Fibroblast of the conjunctiva (primary cell): ENCODE measurements at regions not wholly inside any gene's neighbourhood (a gene's known extent, or its start where the extent isn't known, plus 50 kb on each side); places are given as distances from the start of the nearest gene placed in this dataset.
"Not testable (repeated sequence)": the region's sequence is repeated elsewhere in the genome, so short reads cannot be mapped to it uniquely, and the experiment has no call there.

ENCODE experiments used
- DNase-seq: peaks from one replicate; pipeline ENCODE4 v3.0.0-alpha.2; 2010; ENCODE audit warnings: low read depth

DNA sequence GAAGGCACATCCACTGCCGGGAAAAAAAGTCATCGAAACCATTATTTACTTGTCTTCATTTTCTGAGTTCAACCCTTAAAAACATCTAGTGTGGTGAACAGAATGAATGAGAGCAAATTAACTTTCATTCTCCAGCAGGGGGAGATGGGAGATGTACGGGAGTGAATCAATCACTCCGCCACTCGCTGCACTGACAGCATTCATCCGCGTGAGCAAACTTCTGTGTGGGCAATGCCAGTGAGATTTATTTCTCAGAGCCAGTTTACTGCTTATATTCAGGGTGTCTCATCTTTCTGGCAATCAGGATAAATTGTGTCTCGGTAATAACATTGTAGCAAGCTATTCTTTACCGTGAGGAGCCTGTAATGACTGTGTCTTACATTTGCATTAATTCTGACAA is 463.6 kb upstream of the MIS18BP1 start:
- DNase-seq: no peak

DNA sequence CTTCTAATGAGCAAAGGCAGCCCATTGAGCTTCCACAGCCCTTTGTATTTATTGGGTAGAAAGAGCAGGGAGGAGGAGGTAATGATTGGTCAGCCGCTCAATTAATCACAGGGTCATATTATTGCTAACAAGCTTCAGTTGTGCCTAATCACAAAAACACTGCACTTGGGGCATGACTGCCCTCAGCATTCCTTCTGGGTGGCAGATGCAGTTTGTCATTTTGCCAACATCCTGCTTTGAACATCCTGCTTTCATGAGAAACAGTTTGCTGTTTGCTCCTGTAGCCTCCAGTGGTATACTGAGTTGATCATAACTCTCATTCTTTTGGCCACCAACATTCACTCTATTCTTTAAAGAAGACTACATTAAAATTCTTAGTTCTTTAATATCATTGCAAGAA is 462.9 kb upstream of the MIS18BP1 start:
- no peak for DNase-seq

DNA sequence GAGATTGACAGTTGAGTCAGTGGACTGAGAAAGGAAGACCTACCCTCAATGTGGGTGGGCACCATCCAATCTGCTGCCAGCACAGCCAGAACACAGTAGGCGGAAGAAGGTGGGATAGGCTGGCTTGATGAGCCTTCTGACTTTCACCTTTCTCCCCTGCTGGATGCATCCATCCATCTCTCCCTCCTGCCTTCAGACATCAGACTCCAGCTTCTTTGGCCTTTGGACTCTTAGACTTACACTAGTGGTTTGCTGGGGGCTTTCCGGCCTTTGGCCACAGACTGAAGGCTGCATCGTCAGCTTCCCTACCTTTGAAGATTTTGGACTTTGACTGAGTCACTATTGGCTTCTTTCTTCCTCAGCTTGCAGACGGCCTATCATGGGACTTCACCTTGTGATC is 456.5 kb upstream of the MIS18BP1 start:
- DNase-seq: no peak

DNA sequence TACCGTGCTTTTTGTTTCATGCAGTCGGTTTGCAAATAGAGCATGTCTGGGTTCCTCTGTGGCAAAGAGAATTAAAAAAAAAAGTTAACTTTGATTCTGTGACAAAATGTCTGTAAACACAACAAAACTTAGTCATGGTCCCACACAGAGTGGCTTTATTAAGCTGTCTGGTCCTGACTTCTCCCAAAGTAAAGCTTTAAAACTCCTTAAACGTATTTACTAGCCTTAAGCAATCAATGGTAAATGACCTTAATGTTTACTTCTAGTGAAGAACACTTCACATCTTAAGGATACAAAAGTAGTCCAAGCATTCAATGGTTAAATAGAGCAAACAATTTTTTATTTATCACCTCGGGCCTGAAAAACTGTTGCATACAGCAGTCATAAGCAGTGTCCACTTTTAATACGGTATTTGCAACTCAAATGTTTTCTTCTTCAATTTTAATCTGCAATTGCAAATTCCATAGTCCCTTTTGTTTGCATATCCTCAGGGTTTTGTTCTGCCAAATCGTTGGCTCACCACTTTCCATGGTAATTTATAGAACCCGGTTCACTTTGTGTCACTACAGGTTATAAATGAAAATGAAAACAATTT is 453.0 kb upstream of the MIS18BP1 start:
- DNase-seq: no peak

DNA sequence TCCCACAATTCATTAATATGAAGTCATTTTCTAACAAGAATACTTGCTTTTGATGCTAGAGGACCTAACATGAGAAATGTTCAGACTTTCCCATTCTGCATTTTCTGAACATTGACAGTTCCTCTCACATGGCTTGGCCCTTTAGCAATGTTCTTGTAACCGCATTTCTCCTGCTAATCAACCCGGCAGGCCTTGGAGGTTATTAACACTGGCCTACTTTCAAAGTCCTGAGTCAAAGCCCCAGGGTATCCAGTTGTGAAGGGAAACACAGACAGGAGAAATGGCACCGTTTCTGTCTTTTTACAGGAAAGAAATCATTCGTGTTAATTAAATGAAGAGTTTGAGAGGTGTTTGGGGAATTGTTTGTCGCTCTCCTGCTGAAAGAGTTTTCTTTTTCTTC is 446.5 kb upstream of the MIS18BP1 start:
- no peak for DNase-seq

DNA sequence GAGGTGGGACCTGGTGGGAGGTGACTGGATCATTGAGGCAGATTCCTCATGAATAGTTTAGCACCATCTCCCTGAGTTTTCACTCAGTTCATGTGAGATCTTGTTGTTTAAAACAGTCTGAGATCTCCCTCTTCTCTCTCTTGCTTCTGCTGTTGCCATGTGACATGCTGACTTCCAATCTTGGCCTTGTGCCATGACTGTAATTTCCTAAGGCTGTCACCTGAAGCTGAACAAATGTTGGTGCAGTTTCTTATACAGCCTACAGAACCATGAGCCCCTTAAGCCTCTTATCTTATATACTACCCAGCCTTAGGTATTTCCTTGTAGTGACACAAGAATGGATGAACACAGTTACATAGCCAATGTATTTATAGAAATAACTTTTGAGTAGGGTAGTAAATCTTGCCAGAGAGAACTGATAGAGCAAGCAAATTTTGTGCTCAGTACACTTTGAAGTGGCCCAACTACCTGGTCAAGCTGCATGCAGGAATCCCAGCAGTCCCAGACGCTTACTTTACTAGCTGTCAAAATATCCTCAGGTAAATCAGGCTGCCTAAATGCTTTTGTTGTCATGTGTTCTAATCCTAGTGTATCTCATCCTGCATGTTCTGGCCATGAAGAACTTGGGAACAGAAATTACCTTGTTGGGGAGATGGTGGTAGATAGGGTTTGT is 445.6 kb upstream of the MIS18BP1 start:
- DNase-seq: no peak

DNA sequence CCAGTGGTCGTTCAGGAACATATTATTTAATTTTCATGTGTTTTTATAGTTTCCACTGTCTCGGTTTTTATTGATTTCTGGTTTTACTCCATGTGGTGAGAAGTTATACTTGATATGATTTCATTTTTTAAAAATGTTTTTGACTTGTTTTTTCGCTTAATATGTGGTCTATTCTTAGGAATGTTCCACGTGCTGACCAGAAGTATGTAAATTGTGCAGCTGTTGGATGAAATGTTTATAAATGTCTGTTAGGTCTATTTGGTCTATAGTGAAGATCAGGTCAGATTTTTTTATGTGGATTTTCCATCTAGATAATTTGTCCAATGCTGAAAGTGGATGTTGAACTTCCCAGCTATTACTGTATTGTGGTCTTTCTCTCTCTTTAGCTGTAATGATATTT is 433.8 kb upstream of the MIS18BP1 start:
- DNase-seq: no peak

DNA sequence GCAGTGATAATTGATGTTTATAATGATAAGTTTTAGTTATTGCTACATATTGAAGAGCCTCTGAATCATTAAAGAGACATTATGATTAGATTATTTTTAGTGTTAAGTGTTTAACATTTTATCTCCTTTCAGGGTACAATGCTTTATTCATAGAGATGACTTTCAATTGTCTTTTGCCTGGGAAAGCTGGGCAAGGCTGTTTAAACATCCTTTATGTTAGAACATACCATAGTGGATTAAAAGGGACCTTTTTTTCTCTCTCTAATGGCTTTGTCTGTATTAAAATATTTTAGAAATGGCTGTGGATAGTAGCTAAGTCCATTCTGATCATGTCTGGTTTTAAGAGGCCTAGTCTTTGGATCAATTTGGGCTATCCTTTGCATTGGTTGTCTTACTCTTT is 427.5 kb upstream of the MIS18BP1 start:
- no peak for DNase-seq

DNA sequence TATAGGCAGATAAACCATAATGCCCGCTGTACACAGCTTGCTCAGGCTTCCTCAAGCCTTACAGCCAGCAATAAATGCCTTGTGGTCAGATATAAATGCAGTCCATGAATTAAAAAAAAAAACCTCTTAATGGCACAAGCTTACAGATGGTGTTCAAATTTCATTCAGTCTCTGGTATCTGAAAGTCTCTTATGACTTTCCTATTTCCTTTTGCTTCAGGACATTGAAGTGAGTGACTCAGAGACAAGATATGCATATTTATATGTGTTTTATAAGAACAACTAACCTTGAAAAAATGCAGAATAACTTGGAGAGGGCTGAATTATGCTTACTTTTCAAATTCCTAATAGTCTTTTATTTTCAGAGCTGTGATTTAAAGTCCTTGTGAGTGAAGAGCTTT is 426.9 kb upstream of the MIS18BP1 start:
- peak; percentile 43 for DNase-seq

DNA sequence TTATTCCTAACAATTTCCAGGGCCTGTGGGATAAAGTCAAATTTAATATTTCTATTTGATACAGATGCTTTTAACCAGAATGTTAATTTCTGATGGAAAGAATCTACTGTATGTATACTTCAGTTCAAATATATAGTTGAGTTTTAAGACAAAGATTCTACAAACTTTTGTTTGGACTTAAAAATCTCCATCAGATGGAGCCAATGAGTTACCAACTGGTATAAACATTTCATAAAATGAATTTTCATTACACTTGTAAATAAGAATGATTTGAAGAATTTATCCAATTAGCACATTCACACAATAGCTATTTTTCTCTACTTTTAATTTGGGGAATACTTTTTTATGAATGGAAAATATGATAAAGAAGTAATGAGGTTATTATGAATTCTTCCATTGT is 425.2 kb upstream of the MIS18BP1 start:
- DNase-seq: no peak

DNA sequence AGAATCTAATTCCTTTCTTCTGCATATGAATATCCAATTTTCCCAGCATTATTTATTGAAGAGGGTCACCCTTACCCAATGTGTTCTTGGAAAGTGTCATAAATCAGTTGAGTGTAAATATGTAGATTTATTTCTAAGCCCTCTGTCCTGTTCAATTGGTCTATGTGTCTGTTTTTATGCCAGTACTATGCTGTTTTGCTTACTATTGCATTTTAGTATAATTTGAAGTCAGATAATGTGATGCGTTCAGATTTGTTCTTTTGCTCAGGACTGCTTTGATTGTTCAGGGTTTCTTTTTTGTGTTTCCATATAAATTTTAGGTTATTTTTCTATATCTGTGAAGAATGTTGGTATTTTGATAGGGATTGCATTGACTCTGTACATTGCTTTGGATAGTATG is 420.4 kb upstream of the MIS18BP1 start:
- no peak for DNase-seq

DNA sequence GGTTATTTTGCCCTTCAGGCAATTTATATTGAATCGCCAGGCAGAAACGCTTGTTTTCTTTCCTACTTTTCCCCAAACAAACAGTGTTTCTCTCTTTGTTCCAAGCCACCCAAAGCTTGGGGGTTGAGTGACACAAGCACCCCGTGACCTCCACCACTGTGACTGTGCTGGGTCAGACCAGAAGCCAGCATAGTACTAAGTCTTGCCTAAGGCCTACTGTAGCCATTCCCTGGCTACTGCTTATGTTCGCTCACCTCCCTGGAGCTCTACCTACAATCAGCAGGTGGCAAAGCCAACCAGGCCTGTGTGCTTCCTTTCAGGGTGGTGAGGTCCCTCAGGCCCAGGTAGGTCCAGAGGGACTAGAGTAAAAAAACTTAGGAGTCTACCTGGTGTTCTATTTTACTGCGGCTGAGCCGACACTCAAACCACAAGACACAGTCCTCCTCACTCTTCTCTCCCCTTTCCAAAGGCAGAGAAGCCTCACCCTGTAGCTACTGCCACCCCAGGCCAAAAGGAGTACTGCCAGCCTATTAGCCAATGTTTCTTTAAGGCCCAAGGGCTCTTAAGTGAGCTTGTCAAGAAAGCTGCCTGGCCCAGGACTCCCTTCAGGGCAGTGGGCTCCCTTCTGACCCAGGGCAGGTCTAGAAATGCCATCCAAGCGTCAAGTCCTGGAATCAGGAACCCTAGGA is 411.8 kb upstream of the MIS18BP1 start:
- no peak for DNase-seq

DNA sequence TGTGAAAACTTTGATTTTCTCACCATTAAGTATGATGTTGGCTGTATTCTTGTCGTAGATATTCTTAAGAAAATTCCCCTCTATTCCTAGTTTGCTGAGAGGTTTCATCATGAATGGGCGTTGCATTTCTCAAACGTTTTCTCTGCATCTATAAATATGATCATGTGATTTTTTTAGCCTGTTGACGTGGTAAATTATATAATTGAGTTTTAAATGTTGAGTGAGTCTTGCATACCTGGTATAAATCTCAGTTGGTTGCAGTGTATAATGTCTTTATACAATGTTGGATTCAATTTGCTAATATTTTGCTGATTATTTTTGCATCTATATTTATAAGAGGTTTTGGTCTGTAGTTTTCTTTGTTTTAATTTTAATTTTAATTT is 405.9 kb upstream of the MIS18BP1 start:
- no peak for DNase-seq

DNA sequence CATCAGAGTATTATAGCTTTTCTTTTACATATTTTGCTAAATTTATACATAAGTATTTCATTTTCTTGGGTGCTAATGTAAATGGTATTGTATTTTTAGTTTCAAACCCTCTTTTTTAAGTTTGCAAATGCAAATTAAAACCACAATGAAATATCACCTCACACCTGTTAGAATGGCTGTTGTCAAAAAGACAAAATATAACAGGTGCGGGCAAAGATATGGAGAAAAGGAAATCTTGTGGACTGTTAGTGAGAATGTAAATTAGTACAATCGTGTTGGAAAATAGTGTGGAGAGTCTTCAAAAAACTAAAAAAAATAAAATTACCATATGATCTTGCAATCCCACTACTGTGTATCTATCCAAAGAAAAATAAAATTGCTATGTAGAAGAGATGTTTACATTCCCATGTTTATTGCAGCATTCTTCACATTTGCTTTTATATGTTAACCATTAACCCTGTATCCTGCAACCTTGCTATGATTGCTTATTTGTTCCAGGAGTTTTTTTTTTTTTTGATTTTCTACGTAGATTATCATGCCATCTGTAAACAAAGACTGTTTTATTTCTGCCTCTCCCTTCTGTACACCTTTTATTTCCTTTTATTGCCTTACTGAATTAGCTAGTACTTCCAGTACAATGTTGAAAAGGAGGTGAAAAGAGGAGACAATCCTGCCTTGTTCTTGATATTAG is 405.4 kb upstream of the MIS18BP1 start:
- no peak for DNase-seq

DNA sequence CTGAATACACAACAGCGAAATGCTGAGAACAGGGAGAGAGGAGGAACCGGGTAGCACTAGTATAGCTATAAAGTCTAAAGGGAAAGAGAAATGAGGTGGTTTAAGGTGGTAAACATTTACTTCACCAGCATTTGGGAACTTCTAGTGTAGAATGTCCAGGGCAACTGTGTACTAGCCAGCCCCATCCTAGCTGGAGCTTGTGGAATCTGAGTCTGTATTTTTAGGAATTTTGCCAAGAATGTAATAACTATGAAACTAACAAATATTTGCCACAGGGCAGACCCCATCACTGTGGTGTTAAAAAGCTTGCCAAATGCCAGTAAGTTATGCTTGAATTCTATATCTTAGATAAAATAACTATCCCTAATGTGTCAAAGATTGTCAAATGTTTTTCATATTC is 398.9 kb upstream of the MIS18BP1 start:
- DNase-seq: no peak

DNA sequence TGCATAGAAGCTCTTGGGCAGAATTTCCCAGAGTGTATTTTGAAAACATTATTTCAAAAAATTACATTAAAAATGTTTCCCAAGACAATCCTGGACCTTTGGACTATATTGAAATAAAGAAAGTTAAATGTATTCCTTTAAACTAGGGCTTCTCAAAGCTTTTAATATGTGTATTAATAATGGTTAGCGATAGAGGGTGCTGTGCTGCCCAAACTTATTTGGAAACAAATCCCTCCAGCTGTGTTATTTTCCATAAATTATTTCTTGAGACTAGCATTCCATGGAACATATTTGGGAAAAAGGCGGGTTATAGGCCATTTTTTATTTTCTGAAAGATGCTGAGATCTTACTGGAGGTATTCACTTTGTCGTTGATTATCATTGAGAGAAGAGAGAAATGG is 397.8 kb upstream of the MIS18BP1 start:
- DNase-seq: no peak

DNA sequence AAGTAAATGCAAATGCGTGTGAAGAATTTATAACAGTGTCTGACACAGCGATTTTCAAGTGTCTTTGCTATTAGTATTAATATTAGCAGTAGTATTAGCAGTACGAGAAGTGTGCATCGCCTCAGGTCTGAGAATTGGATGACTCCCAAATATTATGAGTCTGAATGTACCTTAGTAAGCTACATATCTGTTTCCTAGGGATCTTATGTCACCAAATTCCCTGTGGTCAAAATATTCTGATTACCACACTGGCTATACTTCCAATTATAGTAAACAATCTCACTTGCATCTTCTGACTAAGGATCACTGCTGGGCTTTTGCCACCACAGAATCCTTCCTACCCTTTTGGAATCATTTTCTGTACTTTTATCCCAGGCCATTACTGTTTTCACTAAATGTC is 396.0 kb upstream of the MIS18BP1 start:
- DNase-seq: no peak

DNA sequence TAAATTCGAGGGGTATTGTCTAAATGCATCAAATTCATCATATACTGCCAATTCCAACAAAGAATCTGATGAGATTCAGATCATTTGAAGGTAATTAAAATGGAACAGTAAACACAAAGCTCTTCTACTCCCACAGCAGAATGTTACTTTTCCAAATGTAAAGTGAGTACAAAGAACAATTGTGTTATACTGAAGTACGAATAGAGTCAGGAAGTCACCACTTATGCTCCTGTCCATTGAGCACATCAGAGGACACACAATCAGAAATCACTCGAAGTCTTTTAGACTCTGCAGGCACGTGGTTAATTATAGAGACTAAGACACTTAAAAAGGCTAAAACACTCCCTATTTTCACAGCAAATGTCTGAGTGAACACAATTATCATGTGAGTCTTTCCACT is 388.5 kb upstream of the MIS18BP1 start:
- DNase-seq: no peak

DNA sequence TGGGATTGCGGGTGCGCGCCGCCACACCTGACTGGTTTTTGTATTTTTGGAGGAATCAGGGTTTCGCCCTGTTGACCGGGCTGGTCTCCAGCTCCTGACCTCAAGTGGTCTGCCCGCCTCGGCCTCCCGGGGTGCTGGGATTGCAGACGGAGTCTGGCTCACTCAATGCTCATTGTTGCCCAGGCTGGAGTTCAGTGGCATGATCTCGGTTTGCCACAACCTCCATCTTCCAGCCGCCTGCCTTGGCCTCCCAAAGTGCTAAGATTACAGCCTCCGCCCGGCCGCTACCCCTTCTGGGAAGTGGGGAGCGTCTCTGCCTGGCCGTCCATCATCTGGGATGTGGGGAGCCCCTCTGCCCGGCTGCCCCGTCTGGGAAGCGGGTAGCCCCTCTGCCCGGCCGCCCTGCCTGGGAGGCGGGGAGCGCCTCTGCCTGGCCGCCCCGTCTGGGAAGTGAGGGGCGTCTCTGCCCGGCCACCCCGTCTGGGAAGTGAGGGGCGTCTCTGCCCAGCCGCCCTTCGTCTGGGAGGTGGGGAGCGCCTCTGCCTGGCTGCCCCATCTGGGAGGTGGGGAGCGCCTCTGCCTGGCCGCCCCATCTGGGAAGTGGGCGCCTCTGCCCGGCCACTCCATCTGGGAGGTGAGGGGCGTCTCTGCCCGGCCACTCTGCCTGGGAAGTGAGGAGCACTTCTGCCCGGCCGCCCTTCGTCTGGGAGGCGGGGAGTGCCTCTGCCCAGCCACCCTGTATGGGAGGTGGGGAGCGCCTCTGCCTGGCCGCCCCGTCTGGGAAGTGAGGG is 381.8 kb upstream of the MIS18BP1 start:
- DNase-seq: not testable (repeated sequence)

DNA sequence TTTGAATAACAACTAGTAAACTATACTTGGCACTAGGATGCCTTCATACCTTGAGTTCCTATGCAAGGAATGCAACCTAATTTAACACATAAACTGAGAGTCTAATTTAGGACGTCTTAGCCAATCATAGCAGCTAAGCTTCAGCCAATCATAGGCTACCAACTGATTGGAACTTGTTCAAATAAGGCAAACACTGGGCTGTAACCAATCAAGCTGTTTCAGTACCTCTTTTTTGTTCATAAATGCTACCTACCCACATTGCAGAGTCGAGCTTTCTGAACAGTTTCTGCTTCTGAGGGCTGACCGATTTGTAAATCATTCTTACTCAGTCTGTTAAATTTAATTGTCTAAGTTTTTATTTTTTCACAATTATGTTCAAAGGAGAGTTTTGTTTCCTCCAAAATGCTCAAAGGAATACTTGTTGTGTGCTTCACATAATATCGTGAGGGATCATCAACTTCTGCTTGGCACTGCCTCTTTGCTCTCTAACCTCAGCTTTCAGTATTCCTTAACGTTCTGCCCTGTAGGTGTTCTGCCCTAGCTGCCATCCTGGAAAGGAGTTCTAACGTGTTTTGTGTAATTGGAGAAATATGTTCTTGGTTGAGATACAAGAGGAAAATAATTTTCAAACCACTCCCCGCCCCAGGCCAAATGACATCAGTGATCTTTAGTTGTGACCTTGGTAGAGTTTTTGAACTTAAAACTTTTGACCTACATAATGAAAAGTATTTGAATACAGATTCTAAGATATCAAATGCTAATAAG is 380.4 kb upstream of the MIS18BP1 start:
- DNase-seq: no peak

DNA sequence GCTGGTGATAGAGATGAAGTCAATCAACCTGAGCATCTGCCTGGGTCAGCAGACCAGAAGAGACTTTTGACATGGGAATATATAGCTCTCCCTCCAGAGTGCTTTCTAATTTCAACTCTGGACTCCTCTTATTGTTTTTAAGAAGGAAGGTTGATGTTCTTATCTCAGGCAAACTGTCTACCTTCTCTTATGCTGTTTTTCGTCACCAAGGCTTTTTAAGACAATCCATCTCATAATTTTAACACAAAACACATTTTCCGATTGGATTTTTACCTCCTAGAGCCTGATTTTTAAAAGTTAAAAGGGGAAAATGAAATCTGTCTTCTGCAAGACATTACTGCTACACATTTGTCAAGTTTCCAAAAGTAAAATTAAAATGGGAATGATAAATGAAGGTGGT is 368.7 kb upstream of the MIS18BP1 start:
- no peak for DNase-seq

DNA sequence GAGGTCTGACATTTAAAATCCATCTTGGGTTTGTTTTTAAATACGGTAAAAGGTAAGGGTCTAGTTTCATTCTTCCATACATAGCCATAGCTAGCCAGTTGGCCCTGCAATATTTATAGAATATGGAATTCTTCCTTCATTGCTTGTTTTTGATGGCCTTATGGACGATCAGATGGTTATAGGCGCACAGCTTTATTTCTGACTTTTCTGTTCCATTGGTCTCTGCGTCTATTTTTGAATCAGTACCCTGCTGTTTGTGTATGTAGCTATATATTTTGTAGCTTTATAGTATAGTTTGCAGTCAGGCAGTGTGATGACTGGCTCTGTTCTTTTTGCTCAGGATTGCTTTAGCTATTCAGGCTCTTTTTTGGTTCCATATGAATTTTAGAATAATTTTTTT is 366.8 kb upstream of the MIS18BP1 start:
- no peak for DNase-seq
